CD4-positive, alpha-beta T cell treated with Interleukin-17A for 4 hours (primary cell): ENCODE measurements at regions not wholly inside any gene's neighbourhood (a gene's known extent, or its start where the extent isn't known, plus 50 kb on each side); places are given as distances from the start of the nearest gene placed in this dataset.
"Not testable (repeated sequence)": the region's sequence is repeated elsewhere in the genome, so short reads cannot be mapped to it uniquely, and the experiment has no call there.

Experiments used
- DNase-seq: peaks from one replicate; pipeline ENCODE4 v3.0.0-alpha.2; 2020; ENCODE audit warnings: mixed read lengths

DNA sequence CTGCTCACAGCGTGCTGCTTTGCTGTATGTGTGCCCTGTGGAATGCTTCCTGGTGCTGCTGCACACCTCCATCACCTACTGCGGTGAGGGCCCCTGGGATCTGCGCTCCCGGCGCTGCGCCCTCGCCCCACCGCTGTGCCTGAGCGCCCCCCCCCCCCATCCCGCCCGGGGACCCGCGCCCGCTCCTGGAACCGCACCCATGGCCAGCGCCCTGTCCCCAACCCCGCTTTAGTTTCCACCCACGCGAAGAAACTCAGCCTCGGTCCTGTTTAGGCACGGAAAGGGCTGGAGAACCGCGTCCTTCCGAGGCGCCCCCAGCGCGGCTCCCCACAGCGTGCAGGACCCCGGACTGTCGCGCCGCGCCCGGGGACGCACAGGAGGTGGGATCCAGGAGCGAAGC lies 265.5 kb downstream of the POTEB3 start:
- DNase-seq = peak; percentile 0

DNA sequence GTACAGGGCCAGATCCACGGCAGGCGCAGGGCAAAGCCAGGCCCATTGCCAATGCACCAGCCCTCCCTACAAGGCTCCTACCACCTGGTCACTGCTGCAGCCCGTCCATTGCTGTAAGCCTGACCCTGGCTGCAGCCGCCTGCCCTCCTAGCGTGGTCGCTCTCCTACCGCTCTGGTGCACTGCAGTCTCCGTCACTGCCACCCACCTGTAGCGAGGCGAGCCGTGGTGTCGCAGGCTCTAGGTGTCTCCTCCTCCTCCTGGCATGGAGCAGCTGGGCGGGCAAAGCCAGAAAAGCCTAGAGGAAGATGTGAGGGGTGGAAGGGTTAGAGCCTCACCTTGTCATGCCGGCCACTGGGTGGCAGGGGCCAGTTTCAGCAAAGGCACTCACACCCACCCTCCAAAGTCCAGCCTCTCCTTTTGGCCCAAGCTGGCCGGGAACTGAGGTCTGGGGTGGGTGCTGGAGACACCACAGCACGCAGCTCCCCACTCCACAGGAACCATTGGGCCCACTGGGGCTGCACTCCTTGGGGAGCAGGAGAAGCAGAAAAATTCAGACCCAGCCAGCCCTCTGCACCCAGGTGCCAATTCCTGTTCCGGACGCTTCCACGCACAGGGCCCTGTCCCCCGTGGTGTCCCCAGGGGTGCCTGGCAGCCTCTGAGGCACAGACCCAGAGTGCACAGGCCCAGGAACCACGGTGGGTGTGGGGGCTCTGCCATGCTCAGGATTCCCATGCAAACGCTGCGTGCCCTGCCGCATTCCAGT lies 285.3 kb upstream of the POTEB2 start:
- DNase-seq = not testable (repeated sequence)

DNA sequence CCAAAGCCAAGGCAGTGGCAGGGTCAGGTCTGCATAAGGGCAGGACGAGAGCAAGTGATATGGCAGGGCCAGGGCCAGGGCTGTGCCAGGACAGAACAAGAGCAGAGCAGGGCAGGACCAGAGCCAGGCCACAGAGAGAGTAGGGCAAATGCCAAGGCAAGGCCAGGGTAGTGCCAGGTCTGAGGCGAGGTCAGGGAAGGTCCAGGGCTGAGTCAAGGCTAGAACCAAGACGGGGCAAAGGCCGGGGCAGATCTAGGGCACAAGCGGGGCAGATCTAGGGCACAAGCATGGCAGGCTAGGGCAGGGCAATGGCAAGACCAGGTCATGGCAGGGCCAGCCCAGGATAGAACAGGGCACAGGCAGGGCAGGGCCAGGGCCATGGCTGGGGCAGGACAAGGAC lies 282.0 kb upstream of the POTEB2 start:
- not testable (repeated sequence) for DNase-seq

DNA sequence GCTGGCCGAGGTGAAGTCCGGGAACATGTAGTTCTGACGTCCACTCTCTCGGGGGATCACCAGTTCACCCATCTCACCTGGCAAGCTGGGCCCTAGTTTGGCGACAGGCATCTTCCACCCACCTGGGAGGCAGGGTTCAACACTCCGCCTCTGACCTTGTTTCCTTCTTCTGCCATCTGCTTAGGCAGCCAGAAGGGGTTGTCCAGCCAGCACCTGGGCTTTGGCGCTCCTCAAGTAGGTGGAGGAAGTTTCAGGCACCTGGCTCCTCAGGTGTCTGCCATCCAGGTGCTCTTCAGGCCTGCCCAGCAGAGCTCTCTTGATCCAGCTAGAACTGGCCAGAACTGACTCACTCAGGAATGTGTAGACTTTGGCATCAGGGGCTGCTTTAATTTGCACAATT lies 267.8 kb upstream of the POTEB2 start:
- not testable (repeated sequence) for DNase-seq

DNA sequence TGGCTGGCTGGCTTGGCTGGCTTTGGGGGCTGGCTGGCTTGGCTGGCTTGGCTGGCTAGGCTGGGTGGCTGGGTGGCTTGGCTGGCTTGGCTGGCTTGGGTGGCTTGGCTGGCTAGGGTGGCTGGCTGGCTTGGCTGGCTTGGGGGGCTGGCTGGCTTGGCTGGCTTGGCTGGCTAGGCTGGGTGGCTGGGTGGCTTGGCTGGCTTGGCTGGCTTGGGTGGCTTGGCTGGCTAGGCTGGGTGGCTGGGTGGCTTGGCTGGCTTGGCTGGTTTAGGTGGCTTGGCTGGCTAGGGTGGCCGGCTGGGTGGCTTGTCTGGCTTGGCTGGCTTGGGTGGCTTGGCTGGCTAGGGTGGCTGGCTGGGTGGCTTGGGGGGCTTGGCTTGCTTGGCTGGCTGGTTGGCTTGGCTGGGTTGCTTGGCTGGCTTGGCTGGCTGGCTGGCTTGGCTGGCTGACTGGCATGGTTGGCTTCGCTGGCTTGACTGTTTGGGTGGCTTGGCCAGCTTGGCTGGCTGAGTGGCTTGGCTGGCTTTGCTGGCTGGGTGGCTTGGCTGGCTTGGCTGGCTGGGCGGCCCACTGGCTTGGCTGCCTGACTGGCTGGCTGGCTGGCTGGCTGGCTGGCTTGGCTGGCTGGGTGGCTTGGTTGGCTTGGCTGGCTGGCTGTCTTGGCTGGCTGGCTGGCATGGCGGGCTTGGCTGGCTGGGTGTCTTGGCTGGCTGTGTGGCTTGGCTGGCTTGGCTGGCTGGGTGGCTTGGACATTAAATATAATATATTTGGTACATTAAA lies 246.3 kb upstream of the POTEB2 start:
- DNase-seq = not testable (repeated sequence)

DNA sequence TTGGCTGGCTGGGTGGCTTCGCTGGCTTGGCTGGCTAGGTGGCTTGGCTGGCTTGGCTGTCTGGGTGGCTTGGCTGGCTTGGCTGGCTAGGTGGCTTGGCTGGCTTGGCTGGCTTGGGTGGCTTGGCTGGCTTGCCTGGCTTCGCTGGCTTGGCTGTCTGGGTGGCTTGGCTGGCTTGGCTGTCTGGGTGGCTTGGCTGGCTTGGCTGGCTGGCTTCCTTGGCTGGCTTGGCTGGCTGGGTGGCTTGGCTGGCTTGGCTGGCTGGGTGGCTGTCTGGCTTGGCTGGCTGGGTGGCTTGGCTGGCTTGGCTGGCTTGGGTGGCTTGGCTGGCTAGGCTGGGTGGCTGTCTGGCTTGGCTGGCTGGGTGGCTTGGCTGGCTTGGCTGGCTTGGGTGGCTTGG lies 245.7 kb upstream of the POTEB2 start:
- DNase-seq = peak; percentile 1

DNA sequence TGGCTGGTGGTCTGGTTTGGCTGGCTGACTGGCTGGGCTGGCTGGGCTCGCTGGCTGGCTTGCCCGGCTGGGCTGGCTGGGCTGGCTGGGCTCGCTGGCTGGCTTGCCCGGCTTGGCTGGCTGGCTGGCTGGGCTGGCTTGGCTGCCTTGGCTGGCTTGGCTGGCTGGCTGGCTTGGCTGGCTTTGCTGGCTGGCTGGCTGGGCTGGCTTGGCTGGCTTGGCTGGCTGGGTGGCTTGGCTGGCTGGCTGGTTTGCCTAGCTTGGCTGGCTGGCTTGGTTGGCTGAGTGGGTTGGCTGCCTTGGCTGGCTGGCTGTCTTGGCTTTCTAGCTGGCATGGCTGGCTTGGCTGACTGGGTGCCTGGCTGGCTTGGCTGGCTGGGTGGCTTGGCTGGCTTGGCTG lies 245.1 kb upstream of the POTEB2 start:
- DNase-seq = not testable (repeated sequence)

DNA sequence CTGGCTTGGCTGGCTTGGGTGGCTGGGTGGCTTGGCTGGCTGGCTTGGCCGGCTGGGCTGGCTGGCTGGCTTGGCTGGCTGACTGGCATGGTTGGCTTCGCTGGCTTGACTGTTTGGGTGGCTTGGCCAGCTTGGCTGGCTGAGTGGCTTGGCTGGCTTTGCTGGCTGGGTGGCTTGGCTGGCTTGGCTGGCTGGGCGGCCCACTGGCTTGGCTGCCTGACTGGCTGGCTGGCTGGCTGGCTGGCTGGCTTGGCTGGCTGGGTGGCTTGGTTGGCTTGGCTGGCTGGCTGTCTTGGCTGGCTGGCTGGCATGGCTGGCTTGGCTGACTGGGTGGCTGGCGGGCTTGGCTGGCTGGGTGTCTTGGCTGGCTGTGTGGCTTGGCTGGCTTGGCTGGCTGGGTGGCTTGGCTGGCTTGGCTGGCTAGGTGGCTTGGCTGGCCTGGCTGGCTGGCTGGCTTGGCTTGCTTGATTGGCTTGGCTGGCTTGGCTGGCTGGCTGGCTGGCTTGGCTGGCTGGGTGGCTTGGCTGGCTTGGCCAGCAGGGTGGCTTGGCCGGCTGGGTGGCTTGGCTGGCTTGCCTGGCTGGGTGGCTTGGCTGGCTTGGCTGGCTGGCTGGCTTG lies 244.2 kb upstream of the POTEB2 start:
- DNase-seq = not testable (repeated sequence)

DNA sequence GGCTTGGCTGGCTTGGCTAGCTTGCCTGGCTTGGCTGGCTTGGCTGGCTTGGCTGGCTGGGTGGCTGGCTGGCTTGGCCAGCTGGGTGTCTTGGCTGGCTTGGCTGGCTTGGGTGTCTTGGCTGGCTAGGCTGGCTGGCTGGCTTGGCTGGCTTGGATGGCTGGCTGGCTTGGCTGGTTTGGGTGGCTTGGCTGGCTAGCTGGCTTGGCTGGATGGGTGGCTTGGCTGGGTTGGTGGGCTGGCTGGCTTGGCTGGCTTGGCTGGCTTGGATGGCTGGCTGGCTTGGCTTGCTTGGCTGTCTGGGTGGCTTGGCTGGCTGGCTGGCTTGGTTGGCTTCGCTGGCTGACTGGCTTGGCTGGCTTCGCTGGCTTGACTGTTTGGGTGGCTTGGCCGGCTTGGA lies 242.3 kb upstream of the POTEB2 start:
- DNase-seq = not testable (repeated sequence)

DNA sequence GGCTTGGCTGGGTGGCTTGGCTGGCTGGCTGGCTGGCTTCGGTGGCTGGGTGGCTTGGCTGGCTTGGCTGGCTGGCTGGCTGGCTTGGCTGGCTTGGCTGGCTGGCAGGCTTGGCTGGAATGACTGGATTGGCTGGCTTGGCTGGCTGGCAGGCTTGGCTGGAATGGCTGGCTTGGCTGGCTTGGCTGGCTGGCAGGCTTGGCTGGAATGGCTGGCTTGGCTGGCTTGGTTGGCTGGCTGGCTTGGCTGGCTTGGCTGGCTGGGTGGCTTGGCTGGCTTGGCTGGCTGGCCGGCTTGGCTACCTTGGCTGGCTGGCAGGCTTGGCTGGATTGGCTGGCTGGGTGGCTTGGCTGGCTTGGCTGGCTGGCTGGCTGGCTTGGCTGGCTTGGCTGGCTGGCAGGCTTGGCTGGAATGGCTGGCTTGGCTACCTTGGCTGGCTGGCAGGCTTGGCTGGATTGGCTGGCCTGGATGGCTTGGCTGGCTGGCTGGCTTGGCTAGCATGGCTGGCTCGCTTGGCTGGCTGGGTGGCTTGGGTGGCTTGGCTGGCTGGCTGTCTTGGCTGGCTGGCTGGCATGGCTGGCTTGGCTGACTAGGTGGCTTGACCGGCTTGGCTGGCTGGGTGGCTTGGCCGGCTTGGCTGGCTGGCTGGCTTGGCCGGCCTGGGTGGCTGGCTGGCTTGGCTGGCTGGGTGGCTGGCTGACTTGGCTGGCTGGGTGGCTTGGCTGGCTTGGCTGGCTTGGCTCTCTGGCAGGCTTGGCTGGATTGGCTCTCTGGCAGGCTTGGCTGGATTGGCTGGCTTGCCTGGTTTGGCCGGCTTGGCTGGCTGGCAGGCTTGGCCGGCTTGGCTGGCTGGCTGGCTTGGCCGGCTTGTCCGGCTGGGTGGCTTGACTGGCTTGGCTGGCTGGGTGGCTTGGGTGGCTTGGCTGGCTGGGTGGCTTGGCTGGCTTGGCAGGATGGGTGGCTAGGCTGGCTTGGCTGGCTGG lies 241.6 kb upstream of the POTEB2 start:
- not testable (repeated sequence) for DNase-seq

DNA sequence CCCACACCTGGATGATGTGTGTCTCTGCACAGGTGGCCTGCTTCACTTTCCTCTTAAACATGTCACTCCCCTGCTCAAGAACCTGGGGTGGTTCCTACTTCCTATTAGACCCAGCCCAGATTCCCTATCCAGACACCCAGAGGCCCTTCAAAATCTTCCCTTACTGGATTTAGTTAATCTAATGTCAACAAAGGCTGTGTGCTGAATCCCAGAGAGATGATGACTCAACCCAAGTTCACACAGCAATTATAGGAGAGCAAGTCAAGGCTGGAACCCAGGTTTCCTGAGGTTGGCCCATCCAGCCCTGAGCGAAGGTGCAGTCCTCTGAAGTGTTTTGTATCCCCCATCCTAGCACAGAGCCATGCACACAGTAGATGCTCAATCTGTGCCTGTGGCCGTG lies 230.5 kb upstream of the POTEB2 start:
- not testable (repeated sequence) for DNase-seq

DNA sequence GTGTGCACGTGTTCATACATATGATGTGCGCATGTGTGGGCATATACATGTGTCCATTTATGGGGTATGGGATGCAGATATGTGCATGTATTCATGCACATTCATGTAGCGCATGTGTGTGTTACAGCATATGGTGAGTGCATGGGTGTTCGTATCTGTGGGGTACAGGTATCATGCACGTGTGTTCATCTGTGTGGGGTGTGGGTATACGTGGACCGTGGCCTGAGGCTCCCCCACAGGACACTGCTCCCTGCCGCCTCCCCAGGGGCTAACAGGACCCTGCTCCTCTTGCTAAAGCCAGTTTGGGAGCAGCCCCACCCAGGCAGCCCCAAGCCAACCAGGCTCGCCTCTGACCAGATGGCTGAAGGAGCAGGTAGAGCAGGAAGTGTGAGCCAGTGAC lies 213.4 kb upstream of the POTEB2 start:
- DNase-seq = not testable (repeated sequence)

DNA sequence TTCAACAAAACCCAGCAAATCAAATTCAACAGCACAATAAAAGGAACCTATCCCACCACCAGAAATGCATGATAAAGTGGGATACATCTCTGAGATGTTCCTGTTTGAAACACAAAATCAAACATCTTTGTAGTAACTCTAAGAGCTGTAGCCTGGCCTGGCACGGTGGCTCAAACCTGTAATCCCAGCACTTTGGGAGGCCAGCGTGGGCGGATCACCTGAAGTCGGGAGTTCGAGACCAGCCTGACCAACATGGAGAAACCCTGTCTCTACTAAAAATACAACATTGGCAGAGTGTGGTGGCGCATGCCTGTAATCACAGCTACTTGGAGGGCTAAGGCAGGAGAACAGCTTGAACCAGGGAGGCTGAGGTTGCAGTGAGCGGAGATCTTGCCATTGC lies 202.8 kb upstream of the POTEB2 start:
- DNase-seq = not testable (repeated sequence)

DNA sequence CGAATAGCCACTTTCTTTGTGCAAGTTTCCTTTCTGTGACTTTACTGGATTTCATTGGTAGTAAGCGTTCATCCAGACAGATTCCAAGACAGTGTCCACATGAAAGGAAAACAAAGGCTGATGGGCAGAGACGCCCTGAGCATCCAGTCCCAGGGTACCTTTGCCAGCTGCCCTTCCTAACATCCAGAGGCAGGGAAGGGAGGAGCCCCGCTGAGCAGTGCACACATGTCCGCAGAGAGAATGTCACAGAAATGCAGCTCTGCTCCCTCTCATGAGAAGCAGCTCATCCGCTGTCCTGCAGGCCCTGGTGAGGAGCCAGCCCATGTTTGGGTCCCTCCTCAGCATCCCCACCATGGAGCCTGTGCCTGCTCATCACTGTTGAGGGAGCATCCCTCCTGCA lies 197.4 kb upstream of the POTEB2 start:
- DNase-seq = not testable (repeated sequence)

DNA sequence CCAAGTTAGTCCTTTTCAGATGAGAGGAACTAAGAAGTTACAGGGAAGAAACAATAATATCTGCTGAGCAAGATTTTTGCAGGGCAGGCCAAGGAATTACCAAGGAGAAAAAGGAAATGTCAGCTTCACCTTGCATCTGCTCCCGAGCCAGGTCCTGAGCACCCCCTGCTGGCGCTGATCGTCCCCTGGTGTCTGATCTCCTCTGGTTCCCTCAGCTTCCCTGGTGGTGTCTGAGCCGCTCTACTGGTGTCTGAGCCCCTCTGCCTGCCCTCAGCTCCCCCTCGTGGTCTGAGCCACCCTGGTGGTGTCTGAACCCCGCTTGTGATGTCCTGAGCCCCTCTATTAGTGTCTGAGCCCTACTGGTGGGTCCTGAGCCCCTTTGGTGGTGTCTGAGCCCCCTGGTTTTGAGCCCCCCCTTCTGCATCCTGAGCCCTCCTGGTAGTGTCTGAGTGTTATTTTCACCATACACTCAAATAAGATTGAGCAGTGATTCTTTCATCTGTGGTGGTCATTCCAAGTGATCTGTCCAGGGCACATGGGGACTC lies 196.6 kb upstream of the POTEB2 start:
- DNase-seq = not testable (repeated sequence)

DNA sequence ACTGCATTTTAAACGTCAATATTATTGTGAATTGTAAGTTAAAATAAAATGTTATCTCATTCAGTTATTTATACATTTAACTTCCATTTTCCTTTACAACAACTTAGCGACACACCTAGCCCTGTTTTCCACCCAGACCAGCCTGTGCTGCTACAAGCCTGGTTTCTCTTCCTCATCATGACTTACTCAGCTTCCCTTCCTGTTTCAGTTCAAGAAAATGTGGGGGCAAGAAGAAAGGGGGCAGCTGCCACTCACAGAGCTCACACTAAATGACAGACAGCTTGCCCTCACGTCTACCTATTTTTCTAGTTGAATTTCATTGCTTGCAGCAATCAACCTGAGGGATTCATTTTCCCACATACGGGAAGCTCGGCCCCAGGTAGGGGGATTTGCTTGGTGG lies 185.8 kb upstream of the POTEB2 start:
- DNase-seq = not testable (repeated sequence)

DNA sequence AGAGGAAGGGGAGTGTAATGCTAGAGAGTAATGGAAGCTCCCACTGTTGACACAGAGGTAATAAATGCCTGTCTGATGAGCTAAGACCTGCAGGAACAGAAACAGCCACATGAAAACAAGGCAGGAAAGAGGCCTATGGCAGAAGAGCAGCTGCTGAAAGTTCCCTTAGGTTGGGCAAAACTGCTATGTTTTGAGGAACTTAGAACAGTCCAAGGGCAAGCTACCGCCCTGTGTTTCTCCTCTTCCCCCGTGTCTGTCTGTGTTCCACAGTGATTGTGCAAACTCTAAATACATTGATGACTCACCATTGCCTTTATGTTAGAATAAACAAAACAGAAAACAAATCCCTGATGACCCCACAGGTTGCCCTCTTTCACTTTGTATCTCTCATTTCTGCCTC lies 165.6 kb upstream of the POTEB2 start:
- DNase-seq = not testable (repeated sequence)

DNA sequence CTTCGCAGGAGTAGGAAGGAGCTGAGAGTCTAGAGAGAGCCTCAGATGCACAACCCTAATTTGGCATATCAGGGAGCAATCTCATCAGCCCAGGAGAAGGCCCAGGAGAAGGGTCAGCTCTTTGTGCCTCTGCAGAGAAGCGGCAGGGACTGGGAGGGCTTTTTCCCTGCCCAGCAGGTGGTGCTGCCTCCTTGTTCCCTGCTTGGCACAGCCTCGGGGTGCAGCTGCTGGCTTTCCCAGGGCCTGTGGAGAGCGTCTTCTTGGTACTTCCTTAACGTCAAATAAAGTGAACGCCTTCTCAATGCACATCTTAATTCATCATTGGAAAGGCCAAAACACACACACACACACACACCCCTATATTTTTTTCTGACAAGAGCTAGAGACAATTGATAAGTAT lies 162.9 kb upstream of the POTEB2 start:
- not testable (repeated sequence) for DNase-seq

DNA sequence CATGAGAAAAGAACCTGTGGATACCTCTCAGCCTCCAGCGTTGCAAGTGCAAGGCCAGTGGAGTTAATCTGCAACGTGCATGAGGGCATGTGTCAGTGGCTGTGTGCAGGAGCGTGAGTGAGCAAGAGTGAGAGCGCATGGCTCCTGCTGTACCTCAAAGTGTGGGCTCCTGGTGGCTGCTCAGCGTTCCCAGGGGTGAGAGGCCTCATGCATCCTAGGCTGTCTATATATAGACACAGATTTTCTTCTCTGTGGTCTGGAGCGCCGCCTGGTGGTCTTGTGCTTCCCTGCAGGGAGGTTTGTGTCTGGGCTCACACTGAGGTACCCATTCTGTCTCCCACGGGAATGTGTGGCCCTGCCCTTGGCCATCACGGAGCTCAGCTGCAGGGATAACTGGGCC lies 161.8 kb upstream of the POTEB2 start:
- not testable (repeated sequence) for DNase-seq

DNA sequence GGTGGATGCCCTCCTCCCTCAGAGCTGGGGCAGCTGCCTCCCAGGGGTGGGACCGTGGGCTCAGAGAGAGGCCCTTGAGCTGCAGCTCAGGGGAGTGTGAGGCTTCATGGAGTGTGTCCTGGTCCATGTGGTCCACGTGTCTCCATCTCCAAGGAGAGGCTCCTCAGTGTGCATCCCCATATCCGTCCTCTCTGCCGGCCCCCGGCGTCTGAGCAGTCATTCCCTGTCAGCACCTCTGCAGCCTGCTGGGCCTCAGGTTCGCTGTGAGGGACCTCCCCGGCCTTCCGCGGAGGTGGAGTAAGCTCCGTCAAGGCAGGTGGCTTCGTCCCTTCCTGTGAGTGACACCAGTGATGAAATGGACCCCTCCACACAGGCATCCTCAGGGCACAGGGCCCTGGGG lies 160.7 kb upstream of the POTEB2 start:
- DNase-seq = not testable (repeated sequence)

DNA sequence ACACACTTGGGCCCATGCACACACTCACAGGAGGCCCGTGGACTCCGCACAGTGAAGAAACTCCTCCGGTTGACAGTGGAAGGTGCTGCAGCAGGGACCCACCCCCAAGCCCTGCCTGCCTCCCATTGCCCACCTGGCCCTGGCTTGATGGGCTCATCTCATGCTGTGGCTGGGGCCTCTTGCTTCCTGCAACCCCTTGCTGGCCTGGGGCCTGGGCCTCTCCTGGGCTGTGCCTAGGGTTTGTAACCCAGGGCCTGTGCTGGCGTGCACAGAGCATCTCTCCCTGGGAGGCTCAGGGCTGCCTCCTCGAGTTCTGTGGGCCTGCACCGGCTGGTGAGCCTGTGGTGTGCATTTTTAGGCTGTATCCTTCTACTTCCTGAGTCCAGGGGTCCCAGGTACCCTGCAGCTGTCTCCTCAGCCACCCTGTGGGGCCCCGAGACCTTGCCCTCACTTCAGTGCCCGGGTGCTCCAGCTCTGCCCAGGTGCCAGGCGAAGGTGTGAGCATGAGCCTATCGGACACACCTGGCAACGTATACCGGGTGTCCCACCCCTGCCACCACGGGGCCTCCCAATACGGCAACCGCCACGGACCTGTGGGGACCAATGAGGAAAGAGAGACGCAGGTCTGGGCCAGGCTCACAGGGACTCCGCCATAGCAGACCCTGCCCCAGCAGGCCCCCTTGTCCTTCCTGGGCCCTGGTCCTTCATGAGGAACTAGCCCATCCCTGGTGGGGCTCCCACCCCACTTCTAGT lies 158.3 kb upstream of the POTEB2 start:
- not testable (repeated sequence) for DNase-seq
